HL-60 (cell line): ENCODE measurements at regions not wholly inside any gene's neighbourhood (a gene's known extent, or its start where the extent isn't known, plus 50 kb on each side); places are given as distances from the start of the nearest gene placed in this dataset.

Experiments
- DNase-seq, 2 experiments: peaks; one replicate each; pipeline ENCODE4 v3.0.0-alpha.2; 2010 to 2020; ENCODE audit warnings: low read depth in 1 of 2, low spot score in 1 of 2
- H3K27ac ChIP-seq: fragments of 250-450 bp; sonication (Bioruptor Pico); replicated peaks from 2 replicates; pipeline ENCODE4 v1.5.1; 2020; ENCODE audit warnings: mild to moderate bottlenecking, moderate library complexity
- H3K27me3 ChIP-seq: fragments of 250-450 bp; sonication (Bioruptor Pico); 2 replicates; pipeline ENCODE4 v1.5.1; 2021; ENCODE audit warnings: mild to moderate bottlenecking, moderate library complexity; ENCODE audit not compliant: insufficient read depth, poor library complexity, severe bottlenecking
- H3K4me3 ChIP-seq: replicated peaks from 2 replicates; pipeline ENCODE4 v1.5.1; 2011; ENCODE audit warnings: mild to moderate bottlenecking, control low read depth, low read length; ENCODE audit not compliant: insufficient read depth
- GABPA ChIP-seq: IDR thresholded peaks from 2 replicates; pipeline ENCODE4 v1.6.1; 2012; ENCODE audit warnings: low read depth
- POLR2AphosphoS5 ChIP-seq: IDR thresholded peaks from 2 replicates; pipeline ENCODE4 v1.6.1; 2012; ENCODE audit warnings: low read depth
- SPI1 ChIP-seq: IDR thresholded peaks from 2 replicates; pipeline ENCODE4 v1.6.1; 2012; ENCODE audit warnings: low read depth, mild to moderate bottlenecking, borderline replicate concordance
- TF ChIP-seq, protein P1 (sequence below): IDR thresholded peaks from one replicate; pipeline ENCODE4 v1.5.1; 2011; ENCODE audit warnings: low read length, control low read depth, inconsistent platforms; ENCODE audit not compliant: insufficient read depth
- TF ChIP-seq, protein P2 (sequence below): IDR thresholded peaks from 2 replicates; pipeline ENCODE4 v1.6.1; 2012; ENCODE audit warnings: low read depth; ENCODE audit not compliant: insufficient replicate concordance

DNA sequence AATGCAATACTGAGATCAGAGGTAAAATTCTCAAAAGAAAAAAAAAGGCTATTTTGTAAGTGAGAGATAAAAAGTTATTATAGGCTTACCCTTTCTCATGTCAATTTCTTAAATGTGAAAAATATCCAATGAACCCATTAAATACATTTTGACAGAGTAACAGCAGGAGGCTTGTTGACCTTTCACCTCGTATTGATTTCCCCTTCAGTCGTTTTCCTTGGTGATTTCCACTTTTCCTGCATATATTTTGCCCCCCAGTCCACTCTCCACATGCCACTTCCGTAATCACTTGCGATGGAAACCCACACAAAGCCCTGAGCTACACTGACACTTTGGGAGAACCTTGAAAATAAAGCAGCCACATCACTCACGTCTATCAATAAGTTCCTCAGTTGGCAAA lies 248.1 kb upstream of the OBI1 start:
- Histone ChIP-seq H3K4me3 (no peak overlapping the region), H3K27me3 (no peaks in the 10 kb centered on the region), H3K27ac (no peak overlapping the region)
- no peak for TF ChIP-seq SPI1
- no peak for DNase-seq

DNA sequence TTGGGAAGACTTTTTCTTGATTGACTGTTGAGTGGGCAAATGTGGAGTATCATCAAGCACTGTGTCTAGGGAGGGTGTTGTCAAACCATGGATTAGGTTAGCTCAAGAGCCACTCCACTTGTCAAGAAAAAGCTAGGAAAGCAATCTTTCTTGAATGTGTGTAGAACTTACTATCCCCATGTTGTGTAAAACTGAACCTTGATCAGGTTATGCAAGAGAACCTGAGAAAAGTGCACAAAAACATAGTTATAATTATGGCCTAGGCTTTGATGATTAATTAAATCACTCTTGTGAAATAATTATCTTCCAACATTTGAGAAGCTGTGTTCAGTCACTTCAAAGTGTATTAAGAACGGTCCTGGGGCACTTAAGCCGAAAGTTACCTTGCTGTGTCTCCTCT lies 238.2 kb upstream of the OBI1 start:
- Histone ChIP-seq H3K4me3 (no peak overlapping the region), H3K27ac (no peak overlapping the region), H3K27me3 (no peaks in the 10 kb centered on the region)
- TF ChIP-seq POLR2AphosphoS5 = no peak
- no peak for TF ChIP-seq GABPA
- no peak for TF ChIP-seq SPI1
- TF ChIP-seq, protein P1, sequence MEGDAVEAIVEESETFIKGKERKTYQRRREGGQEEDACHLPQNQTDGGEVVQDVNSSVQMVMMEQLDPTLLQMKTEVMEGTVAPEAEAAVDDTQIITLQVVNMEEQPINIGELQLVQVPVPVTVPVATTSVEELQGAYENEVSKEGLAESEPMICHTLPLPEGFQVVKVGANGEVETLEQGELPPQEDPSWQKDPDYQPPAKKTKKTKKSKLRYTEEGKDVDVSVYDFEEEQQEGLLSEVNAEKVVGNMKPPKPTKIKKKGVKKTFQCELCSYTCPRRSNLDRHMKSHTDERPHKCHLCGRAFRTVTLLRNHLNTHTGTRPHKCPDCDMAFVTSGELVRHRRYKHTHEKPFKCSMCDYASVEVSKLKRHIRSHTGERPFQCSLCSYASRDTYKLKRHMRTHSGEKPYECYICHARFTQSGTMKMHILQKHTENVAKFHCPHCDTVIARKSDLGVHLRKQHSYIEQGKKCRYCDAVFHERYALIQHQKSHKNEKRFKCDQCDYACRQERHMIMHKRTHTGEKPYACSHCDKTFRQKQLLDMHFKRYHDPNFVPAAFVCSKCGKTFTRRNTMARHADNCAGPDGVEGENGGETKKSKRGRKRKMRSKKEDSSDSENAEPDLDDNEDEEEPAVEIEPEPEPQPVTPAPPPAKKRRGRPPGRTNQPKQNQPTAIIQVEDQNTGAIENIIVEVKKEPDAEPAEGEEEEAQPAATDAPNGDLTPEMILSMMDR = no peak
- TF ChIP-seq, protein P2, sequence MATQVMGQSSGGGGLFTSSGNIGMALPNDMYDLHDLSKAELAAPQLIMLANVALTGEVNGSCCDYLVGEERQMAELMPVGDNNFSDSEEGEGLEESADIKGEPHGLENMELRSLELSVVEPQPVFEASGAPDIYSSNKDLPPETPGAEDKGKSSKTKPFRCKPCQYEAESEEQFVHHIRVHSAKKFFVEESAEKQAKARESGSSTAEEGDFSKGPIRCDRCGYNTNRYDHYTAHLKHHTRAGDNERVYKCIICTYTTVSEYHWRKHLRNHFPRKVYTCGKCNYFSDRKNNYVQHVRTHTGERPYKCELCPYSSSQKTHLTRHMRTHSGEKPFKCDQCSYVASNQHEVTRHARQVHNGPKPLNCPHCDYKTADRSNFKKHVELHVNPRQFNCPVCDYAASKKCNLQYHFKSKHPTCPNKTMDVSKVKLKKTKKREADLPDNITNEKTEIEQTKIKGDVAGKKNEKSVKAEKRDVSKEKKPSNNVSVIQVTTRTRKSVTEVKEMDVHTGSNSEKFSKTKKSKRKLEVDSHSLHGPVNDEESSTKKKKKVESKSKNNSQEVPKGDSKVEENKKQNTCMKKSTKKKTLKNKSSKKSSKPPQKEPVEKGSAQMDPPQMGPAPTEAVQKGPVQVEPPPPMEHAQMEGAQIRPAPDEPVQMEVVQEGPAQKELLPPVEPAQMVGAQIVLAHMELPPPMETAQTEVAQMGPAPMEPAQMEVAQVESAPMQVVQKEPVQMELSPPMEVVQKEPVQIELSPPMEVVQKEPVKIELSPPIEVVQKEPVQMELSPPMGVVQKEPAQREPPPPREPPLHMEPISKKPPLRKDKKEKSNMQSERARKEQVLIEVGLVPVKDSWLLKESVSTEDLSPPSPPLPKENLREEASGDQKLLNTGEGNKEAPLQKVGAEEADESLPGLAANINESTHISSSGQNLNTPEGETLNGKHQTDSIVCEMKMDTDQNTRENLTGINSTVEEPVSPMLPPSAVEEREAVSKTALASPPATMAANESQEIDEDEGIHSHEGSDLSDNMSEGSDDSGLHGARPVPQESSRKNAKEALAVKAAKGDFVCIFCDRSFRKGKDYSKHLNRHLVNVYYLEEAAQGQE = no peak
- DNase-seq = no peak

DNA sequence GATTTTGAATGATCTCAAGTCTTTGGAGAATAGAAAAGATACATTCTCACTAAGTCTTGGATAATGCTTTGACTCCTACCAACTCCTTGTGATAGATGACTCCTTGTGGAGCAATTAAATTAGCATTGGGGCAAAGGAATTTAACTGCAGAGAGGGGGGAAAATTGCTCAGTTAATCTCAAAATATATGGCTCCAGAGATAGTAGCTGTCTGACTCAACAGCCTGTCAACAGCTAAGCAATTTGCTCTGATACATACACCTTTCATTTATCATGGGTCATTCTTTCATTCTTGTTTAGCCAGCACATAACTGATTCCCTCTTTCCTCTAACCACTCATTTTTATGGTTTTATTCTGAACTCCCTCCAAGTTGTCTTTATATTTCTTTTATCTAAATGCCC lies 225.6 kb upstream of the OBI1 start:
- H3K4me3 ChIP-seq = no peak overlapping the region
- peaks cover 2% of the 10 kb centered on the region for H3K27me3 ChIP-seq
- TF ChIP-seq, protein P1 = no peak
- no peak for TF ChIP-seq SPI1
- no peak for TF ChIP-seq POLR2AphosphoS5
- TF ChIP-seq GABPA = no peak
- TF ChIP-seq, protein P2 = no peak
- no peak overlapping the region for H3K27ac ChIP-seq
- DNase-seq = no peak

DNA sequence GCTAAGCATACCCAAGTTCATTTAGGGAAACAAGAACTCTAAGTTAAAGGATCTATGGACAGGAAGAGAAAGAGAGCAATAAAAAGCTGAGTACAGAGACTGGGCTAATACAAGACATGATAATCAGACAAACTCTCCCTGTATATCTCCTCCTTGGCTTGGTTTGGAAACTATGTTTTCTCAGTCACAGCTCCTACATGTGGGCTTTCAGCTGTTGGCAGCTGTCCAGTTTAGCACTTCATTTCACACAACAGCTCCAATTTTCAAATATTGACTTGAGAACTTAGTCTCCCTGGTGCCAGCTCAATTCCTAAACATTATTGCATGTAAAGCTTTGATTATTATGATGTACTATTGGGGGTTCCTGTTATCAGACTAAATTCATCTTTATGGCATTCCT lies 222.8 kb upstream of the OBI1 start:
- Histone ChIP-seq H3K27me3 (peaks cover 2% of the 10 kb centered on the region), H3K4me3 (no peak overlapping the region), H3K27ac (no peak overlapping the region)
- TF ChIP-seq, protein P1 = no peak
- TF ChIP-seq SPI1 (no peak), GABPA (no peak), POLR2AphosphoS5 (no peak)
- TF ChIP-seq, protein P2 = no peak
- no peak for DNase-seq
